ENCODE measurements at regions not wholly inside any gene's neighbourhood (a gene's known extent, or its start where the extent isn't known, plus 50 kb on each side); places are given as distances from the start of the nearest gene placed in this dataset.

DNA sequence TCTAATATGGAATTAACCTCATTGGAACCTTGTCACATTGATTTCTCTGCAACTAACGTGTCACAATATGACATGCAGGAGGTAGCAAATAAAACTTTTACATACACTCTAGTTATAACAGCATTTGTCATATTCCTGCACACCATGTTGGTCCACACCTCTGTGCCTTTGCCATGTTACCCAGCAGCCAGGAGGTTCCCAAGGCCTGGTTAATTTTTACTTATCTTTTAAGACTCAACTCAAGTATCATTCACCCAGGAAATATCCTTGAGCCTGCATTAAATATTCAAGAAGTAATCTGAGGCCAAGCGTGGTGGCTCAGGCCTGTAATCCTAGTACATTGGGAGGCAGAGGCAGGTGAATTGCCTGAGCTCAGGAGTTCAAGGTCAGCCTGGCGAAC lies 447.2 kb upstream of the NR5A2 start:
- 89 to 96% methylated on average over 3 of the region's 3 CpGs for WGBS, 2 donors
- H3K4me3 ChIP-seq = no peak overlapping the region
- no peaks in the 10 kb centered on the region for H3K36me3 ChIP-seq (ENCODE audit: control insufficient read depth in 4 of 4, insufficient read depth in 4 of 4, low read length in 4 of 4)
- TF ChIP-seq, protein P1, sequence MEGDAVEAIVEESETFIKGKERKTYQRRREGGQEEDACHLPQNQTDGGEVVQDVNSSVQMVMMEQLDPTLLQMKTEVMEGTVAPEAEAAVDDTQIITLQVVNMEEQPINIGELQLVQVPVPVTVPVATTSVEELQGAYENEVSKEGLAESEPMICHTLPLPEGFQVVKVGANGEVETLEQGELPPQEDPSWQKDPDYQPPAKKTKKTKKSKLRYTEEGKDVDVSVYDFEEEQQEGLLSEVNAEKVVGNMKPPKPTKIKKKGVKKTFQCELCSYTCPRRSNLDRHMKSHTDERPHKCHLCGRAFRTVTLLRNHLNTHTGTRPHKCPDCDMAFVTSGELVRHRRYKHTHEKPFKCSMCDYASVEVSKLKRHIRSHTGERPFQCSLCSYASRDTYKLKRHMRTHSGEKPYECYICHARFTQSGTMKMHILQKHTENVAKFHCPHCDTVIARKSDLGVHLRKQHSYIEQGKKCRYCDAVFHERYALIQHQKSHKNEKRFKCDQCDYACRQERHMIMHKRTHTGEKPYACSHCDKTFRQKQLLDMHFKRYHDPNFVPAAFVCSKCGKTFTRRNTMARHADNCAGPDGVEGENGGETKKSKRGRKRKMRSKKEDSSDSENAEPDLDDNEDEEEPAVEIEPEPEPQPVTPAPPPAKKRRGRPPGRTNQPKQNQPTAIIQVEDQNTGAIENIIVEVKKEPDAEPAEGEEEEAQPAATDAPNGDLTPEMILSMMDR (IDR thresholded peaks at IDR 0.05; ENCODE audit: control extremely low read depth, extremely low read depth) = no peak
- H3K9ac ChIP-seq (ENCODE audit: insufficient read depth in 1 of 2, low read length in 2 of 2) = no peak overlapping the region
- H3K27ac ChIP-seq (ENCODE audit: low read depth in 1 of 2, low read length in 1 of 2) = no peak overlapping the region
- no peak for ATAC-seq (ENCODE audit: insufficient read depth, low FRiP score)
- H3K4me1 ChIP-seq (ENCODE audit: control insufficient read depth in 5 of 5, insufficient read depth in 5 of 5, low read length in 5 of 5) = peaks cover 0 to 1% (median 0%) of the 10 kb centered on the region in 5 donors
- H3K27me3 ChIP-seq (ENCODE audit: control insufficient read depth in 3 of 3, insufficient read depth in 3 of 3, low read length in 2 of 3) = no peaks in the 10 kb centered on the region
- no peaks in the 10 kb centered on the region for H3K9me3 ChIP-seq (ENCODE audit: control insufficient read depth in 4 of 4, insufficient read depth in 3 of 4, low read length in 3 of 4)
- DNase-seq = no peak

DNA sequence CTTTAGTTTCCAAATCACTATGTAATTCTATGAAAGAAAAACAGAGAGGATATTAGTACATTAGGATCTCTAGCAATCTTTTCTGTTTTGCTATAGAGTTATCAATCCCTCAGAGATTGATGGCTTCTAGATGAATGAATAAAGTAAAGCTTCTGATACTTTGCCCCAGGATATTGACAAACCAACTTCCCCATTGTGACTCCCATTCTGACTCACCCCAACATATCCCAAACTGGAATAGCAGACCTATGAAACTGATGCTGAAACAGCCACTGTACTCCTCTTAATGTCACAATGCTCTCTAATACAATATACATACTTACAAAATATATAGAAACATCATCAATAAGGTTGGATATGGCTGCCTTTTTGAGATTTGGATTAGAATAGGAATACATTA lies 442.1 kb upstream of the NR5A2 start:
- TF ChIP-seq, protein P1 (IDR thresholded peaks at IDR 0.05; ENCODE audit: control extremely low read depth, extremely low read depth) = no peak
- Histone ChIP-seq H3K27me3 (ENCODE audit: control insufficient read depth in 3 of 3, insufficient read depth in 3 of 3, low read length in 2 of 3) (no peaks in the 10 kb centered on the region), H3K27ac (ENCODE audit: low read depth in 1 of 2, low read length in 1 of 2) (no peak overlapping the region), H3K4me3 (no peak overlapping the region), H3K9ac (ENCODE audit: insufficient read depth in 1 of 2, low read length in 2 of 2) (no peak overlapping the region), H3K4me1 (ENCODE audit: control insufficient read depth in 5 of 5, insufficient read depth in 5 of 5, low read length in 5 of 5) (peaks cover 0 to 1% (median 0%) of the 10 kb centered on the region in 5 donors), H3K36me3 (ENCODE audit: control insufficient read depth in 4 of 4, insufficient read depth in 4 of 4, low read length in 4 of 4) (no peaks in the 10 kb centered on the region), H3K9me3 (ENCODE audit: control insufficient read depth in 4 of 4, insufficient read depth in 3 of 4, low read length in 3 of 4) (no peaks in the 10 kb centered on the region)
- no peak for ATAC-seq (ENCODE audit: insufficient read depth, low FRiP score)
- DNase-seq = no peak

DNA sequence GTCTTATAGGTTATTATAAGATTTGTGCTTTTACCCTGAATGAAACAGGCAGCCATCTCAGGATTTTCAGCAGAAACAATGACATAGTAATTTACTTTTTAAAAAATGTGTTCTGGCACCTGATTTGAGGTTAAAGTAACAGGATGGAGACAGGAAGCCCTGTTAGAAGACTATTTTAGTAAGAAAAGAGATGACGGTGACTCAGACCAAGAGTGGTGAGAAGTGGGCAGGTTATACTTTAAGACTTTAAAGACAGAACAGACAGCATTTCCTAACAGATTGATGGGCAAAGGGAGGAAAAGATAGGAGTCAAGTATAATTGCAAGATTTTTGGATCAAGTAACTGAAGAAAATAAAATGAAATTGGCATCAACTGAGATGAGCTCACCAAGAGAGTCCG lies 436.8 kb upstream of the NR5A2 start:
- H3K36me3 ChIP-seq (ENCODE audit: control insufficient read depth in 4 of 4, insufficient read depth in 4 of 4, low read length in 4 of 4) = no peaks in the 10 kb centered on the region
- H3K4me3 ChIP-seq = no peak overlapping the region
- no peaks in the 10 kb centered on the region for H3K4me1 ChIP-seq (ENCODE audit: control insufficient read depth in 5 of 5, insufficient read depth in 5 of 5, low read length in 5 of 5)
- WGBS, 2 donors = 54 to 58% methylated on average over 2 of the region's 2 CpGs
- no peaks in the 10 kb centered on the region for H3K27me3 ChIP-seq (ENCODE audit: control insufficient read depth in 3 of 3, insufficient read depth in 3 of 3, low read length in 2 of 3)
- ATAC-seq (ENCODE audit: insufficient read depth, low FRiP score) (no peak), DNase-seq (no peak)
- H3K9me3 ChIP-seq (ENCODE audit: control insufficient read depth in 4 of 4, insufficient read depth in 3 of 4, low read length in 3 of 4) = no peaks in the 10 kb centered on the region
- no peak overlapping the region for H3K9ac ChIP-seq (ENCODE audit: insufficient read depth in 1 of 2, low read length in 2 of 2)
- TF ChIP-seq, protein P1 (IDR thresholded peaks at IDR 0.05; ENCODE audit: control extremely low read depth, extremely low read depth) = no peak
- H3K27ac ChIP-seq (ENCODE audit: low read depth in 1 of 2, low read length in 1 of 2) = no peak overlapping the region

DNA sequence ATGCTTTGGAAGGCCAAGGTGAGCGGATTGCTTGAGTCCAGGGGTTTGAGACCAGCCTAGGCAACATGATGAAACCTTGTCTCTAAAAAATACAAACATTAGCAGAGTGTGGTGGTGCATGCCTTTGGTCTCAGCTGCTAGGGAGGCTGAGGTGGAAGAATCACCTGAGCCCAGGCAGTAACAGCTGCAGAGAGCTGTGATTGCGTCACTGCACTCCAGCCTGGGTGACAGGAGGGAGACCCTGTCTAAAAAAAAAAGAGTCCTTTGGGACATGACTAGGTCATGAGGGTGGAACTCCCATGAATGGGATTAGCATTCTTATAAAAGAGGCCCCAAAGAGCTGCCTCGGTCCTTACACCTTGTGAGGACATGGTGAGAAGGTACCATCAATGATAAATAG lies 436.0 kb upstream of the NR5A2 start:
- WGBS, 2 donors = 93 to 95% methylated on average over 3 of the region's 3 CpGs
- no peak for DNase-seq
- ATAC-seq (ENCODE audit: insufficient read depth, low FRiP score) = no peak
- no peaks in the 10 kb centered on the region for H3K4me1 ChIP-seq (ENCODE audit: control insufficient read depth in 5 of 5, insufficient read depth in 5 of 5, low read length in 5 of 5)
- H3K4me3 ChIP-seq = no peak overlapping the region
- H3K27me3 ChIP-seq (ENCODE audit: control insufficient read depth in 3 of 3, insufficient read depth in 3 of 3, low read length in 2 of 3) = no peaks in the 10 kb centered on the region
- H3K9ac ChIP-seq (ENCODE audit: insufficient read depth in 1 of 2, low read length in 2 of 2) = no peak overlapping the region
- H3K27ac ChIP-seq (ENCODE audit: low read depth in 1 of 2, low read length in 1 of 2) = no peak overlapping the region
- H3K36me3 ChIP-seq (ENCODE audit: control insufficient read depth in 4 of 4, insufficient read depth in 4 of 4, low read length in 4 of 4) = no peaks in the 10 kb centered on the region
- TF ChIP-seq, protein P1 (IDR thresholded peaks at IDR 0.05; ENCODE audit: control extremely low read depth, extremely low read depth) = no peak
- H3K9me3 ChIP-seq (ENCODE audit: control insufficient read depth in 4 of 4, insufficient read depth in 3 of 4, low read length in 3 of 4) = no peaks in the 10 kb centered on the region

Measured in lung (tissue), 11 donors.